ENCODE measurements at regions not wholly inside any gene's neighbourhood (a gene's known extent, or its start where the extent isn't known, plus 50 kb on each side); places are given as distances from the start of the nearest gene placed in this dataset.

GRCh38 chr6:156065849-156066248 lies 610.2 kb upstream of the NOX3 start:
- FAIRE-seq, result no peak
- no peak for DNase-seq (ENCODE audit: low spot score)

GRCh38 chr6:156062091-156062563 lies 606.5 kb upstream of the NOX3 start:
- FAIRE-seq, result no peak
- no peak for DNase-seq (ENCODE audit: low spot score)

DNA sequence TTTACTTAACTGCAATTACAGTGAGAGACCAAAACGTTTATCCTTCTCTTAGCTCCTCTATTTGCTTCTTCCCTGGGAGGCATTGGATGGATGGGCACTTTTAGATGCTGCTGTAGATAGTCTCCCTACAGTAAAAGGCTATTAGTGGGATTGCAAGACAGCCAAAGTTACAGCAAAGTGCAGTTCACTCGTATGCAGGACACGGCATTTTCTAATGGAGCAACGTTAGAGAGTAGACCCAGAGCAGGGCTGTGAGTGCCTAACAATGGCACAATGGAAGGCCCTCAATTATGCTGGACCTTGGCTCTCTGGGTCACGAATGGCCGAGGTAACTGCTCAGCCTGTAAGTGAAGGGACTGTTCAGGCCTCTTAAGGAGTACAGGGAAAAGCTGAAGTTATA lies 605.8 kb upstream of the NOX3 start:
- DNase-seq (ENCODE audit: low spot score) (no peak), FAIRE-seq (no peak)

DNA sequence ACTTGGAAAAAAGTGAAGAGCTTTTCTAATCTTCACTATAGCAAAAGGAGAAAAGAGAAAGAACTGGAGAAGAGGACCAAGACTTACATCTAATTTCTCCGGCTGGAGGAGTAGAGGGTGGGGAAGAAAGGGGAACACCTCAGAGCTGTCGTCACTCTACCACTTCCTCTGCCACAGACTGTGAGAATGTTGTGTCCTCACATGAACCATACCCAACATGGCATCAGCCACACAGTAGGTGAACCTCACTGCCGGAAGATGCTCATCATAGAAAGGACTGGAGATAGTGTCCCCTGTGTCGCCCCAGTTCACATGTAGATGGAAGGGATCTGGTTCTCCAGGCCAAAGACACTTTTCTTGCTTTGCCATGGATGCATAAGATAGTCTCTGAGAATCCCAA lies 604.4 kb upstream of the NOX3 start:
- no peak for DNase-seq (ENCODE audit: low spot score)
- FAIRE-seq, result no peak

DNA sequence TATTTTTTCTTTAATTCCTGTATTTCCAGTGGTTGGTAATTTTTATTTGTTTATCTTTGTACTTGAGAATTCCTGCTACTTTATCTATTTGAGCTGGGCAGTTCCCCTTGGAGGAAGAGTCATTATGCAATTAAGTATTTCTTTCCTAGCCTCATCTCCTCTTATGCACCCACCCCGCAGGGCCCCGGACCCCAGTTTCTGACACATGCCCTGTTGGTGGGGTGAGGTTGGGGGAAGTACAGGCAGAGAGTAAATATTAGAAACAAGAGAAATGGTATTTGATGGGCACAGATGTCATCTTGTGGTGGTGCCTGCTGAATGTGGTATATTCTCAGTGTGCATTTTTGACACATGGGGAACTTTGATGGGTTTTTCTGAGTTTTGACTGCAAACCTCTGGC lies 602.7 kb upstream of the NOX3 start:
- no peak for FAIRE-seq
- no peak for DNase-seq (ENCODE audit: low spot score)

DNA sequence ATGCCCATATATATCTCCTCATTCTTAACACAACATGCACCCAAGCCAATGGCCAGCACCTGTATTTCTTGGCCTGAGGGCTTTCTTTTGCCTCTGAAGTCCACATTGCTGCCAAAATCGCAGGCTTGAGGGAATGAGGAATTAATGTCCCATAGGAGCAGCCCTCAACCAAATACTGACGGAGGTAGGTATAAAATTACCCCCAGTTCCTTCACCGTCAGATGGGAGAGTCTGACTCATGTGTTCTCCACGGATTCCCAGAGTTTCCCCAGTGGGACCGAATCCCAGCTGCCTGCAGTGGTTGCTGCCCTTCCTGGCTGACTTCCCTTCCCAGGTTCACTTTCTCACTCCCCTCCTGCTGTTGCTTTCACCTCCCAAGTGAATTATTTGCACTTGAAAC lies 602.2 kb upstream of the NOX3 start:
- DNase-seq (ENCODE audit: low spot score) (no peak), FAIRE-seq (no peak)

DNA sequence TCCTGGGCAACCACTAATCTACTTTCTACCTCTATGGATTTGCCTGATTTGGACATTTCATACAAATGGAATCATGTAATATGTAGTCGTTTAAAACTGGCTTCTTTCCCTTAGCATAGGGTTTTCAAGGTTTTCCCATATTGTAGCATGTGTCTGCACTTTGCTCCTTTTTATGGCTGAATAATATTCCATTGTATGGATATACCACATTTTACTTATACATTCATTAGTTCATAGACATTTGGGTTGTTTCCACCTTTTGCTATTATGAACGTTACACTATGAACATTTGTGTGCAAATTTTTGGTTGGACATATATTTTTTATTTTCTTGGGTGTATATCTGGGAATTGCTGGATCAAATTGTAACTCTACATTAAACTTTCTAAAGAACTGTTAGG lies 600.4 kb upstream of the NOX3 start:
- no peak for DNase-seq (ENCODE audit: low spot score)
- FAIRE-seq, result no peak

- FAIRE-seq (no peak), DNase-seq (ENCODE audit: low spot score) (no peak)
These were observed 598.0 kb upstream of the NOX3 start for GRCh38 chr6:156053626-156054025.

GRCh38 chr6:156046841-156047449 lies 591.3 kb upstream of the NOX3 start:
- DNase-seq (ENCODE audit: low spot score), result no peak
- FAIRE-seq, result no peak

GRCh38 chr6:156046268-156046665 lies 590.6 kb upstream of the NOX3 start:
- no peak for FAIRE-seq
- DNase-seq (ENCODE audit: low spot score), result no peak

- no peak for FAIRE-seq
- DNase-seq (ENCODE audit: low spot score), result no peak
These were observed 590.0 kb upstream of the NOX3 start for GRCh38 chr6:156045401-156046267.

GRCh38 chr6:156033598-156033997 lies 578.0 kb upstream of the NOX3 start:
- FAIRE-seq, result no peak
- DNase-seq (ENCODE audit: low spot score), result no peak

DNA sequence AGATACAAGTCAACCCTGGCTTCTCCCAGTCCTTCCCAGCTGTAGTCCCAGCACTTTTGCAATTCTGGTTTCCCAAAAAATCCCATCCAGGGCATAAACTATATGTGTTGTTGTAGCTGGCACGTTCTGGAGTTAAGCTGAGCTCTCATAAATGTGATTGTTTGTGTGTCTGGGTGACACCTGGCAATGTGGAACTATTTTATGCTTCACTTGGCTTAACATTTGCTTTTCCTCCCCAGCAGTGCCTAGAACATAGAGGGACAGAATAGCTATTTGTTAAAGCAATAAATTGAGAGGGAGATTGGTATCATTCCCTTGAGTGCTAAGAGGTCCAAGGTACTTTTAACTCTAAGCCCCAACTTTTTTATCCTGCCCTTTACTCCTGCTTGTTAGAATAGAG lies 575.9 kb upstream of the NOX3 start:
- DNase-seq (ENCODE audit: low spot score) (no peak), FAIRE-seq (no peak)

DNA sequence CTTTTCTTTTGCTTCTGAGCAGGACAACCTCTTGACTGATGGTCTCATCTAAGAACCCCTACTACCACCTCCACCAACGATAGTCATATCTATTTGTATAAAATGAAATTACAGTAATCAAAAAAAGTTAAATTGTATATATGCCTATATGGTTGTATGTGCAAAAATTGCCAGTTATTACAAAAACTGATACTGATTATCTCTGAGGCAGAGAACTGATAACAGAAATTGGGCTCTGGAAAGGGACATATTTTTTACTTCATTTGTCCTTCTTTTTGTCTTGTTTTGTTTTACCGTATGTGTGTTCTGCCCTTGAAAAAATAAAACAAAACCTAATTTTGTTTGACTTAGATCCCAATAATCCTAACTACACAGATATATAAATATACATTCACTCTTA lies 574.4 kb upstream of the NOX3 start:
- FAIRE-seq (no peak), DNase-seq (ENCODE audit: low spot score) (no peak)

DNA sequence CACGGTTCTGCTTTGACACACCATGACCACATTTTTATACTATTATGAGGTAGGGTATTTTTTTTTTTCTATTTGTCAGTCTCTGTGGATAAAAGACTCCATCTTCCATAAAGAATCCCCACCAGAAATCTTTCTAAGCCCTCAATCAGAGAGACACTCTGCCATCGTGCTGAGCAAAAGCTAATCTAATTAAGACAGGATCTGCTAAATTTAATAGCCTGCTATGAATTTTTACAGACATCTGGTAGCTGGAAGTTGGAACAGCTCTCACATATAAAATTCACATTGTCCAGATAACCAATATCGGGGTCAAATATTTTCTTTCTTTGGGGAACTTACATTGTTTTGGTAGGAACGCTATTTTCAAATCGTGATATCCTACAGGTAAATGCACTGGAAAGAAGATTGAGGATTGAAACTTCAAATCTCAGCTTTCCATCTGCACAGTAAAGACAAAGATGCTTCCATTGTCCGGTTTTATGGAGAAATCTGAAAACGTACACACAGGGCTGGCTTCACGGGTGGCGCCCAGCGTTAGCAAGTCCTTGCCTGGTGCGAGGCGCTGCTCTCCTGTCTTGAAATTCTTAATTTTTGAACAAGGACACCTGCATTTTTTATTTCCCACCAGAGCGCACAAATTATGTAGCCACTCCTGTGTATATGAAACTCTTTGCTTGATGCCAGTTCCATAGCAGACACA lies 573.8 kb upstream of the NOX3 start:
- no peak for FAIRE-seq
- no peak for DNase-seq (ENCODE audit: low spot score)

- FAIRE-seq, result no peak
- no peak for DNase-seq (ENCODE audit: low spot score)
These were observed 572.9 kb upstream of the NOX3 start for GRCh38 chr6:156028335-156029131.

- DNase-seq (ENCODE audit: low spot score), result no peak
These were observed 571.6 kb upstream of the NOX3 start for GRCh38 chr6:156027248-156027626.

DNA sequence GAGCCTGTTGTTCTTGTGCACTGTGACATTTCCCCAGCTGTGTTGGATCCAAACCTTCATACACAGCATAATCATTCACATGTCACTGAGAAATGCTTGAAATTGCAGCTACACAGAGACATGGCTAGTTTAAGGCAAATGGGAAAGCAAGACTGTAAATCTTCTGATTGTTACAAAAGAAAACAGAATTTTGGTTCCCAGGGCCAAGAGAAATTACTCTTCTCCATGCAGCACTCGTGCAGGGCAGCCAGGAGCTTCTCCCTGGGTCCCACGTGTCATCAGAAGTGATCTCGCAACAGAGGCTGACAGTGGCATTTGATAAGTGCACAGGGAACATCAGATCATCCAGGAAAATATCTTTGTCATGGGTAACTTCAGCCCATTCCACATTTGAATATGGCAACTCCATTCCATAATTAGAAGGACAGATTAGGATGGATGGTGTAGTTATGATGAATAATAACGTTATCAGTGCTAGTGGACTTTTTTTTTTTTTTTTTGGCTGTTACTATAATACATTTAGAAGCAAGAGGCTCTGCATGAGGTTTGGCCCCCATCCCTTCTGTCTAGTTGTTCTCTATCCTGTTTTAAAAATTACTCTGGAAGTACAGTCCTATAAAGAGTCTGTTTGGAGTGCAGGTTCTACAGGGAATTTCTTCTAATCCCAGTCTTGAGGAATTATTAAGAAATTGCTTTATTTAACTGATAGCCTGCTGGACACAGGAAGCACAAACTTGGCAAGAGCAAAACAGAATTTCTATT lies 571.0 kb upstream of the NOX3 start:
- no peak for FAIRE-seq
- DNase-seq (ENCODE audit: low spot score), result no peak

More at GRCh38 chr6:156027248-156027626, 571.6 kb upstream of the NOX3 start:
- no peak for FAIRE-seq

DNA sequence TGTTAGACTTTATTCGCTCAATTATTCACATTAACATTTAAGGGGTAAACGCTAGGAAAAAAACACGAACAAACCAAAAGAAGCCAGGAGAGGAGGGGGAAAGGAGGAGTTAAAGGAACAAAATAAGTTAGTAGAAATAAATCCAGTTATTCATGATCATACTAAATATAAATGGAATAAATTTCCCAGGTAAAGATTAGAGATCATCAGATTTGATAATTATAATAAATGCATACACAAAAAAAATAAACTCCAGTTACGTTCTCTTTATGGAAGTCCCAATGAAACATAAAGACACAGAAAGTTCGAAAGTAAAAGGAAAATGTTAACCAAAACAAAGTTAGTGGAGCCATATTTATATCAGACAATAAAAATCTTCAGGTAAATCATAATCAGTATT lies 568.7 kb upstream of the NOX3 start:
- FAIRE-seq (no peak), DNase-seq (ENCODE audit: low spot score) (no peak)

GRCh38 chr6:156021746-156022396 lies 566.2 kb upstream of the NOX3 start:
- peak; percentile 58 for FAIRE-seq
- DNase-seq (ENCODE audit: low spot score), result peak; percentile 37
